OCI-LY1 (cell line): ENCODE measurements at regions not wholly inside any gene's neighbourhood (a gene's known extent, or its start where the extent isn't known, plus 50 kb on each side); places are given as distances from the start of the nearest gene placed in this dataset.

Experiments
- H2AFZ ChIP-seq: fragments of 200-600 bp; sonication (generic), shearing (Covaris generic); 2 replicates; pipeline ENCODE4 v1.6.0; 2014; ENCODE audit warnings: antibody characterized with exemption, mild to moderate bottlenecking, low read length
- H3F3A ChIP-seq: fragments of 200-600 bp; sonication (generic), shearing (Covaris generic); 2 replicates; pipeline ENCODE4 v1.6.0; 2014; ENCODE audit warnings: mild to moderate bottlenecking, antibody characterized with exemption, low read length, moderate library complexity; ENCODE audit not compliant: insufficient read depth
- H3K27ac ChIP-seq: fragments of 200-600 bp; sonication (generic); 2 replicates; pipeline ENCODE4 v1.5.1; 2014; ENCODE audit warnings: low read length, mixed run types, mild to moderate bottlenecking, low read depth; ENCODE audit not compliant: poor library complexity, severe bottlenecking
- H3K27me3 ChIP-seq: fragments of 200-600 bp; sonication (generic); 2 replicates; pipeline ENCODE4 v1.6.0; 2014; ENCODE audit warnings: antibody characterized with exemption, mild to moderate bottlenecking, low read length, moderate library complexity; ENCODE audit not compliant: insufficient read depth
- H3K36me3 ChIP-seq: fragments of 200-600 bp; sonication (generic); 2 replicates; pipeline ENCODE4 v1.6.1; 2014; ENCODE audit warnings: mild to moderate bottlenecking, antibody characterized with exemption, low read length, moderate library complexity, mixed read lengths; ENCODE audit not compliant: insufficient read depth
- H3K4me1 ChIP-seq: fragments of 200-600 bp; sonication (generic); 2 replicates; pipeline ENCODE4 v1.5.1; 2014; ENCODE audit warnings: mild to moderate bottlenecking, low read length, moderate library complexity; ENCODE audit not compliant: insufficient read depth, severe bottlenecking
- H3K4me2 ChIP-seq: fragments of 200-600 bp; sonication (generic), shearing (Covaris generic); 2 replicates; pipeline ENCODE4 v1.6.1; 2014; ENCODE audit warnings: low read length
- H3K4me3 ChIP-seq: fragments of 200-600 bp; sonication (generic); 2 replicates; pipeline ENCODE4 v1.5.1; 2014; ENCODE audit warnings: low read length, low read depth, mild to moderate bottlenecking, mixed read lengths; ENCODE audit not compliant: poor library complexity, severe bottlenecking
- H3K79me2 ChIP-seq: fragments of 200-600 bp; shearing (Covaris generic); 2 replicates; pipeline ENCODE4 v1.6.1; 2016; ENCODE audit warnings: mixed run types, low read length, mixed read lengths; ENCODE audit not compliant: insufficient read depth
- H3K9ac ChIP-seq: fragments of 200-600 bp; sonication (generic), shearing (Covaris generic); 2 replicates; pipeline ENCODE4 v1.6.1; 2014; ENCODE audit warnings: mild to moderate bottlenecking, low read length, mixed read lengths
- H3K9me2 ChIP-seq: fragments of 200-600 bp; sonication (generic), shearing (Covaris generic); 2 replicates; pipeline ENCODE4 v1.6.1; 2014; ENCODE audit warnings: low read depth, mild to moderate bottlenecking, low read length, mixed read lengths
- H3K9me3 ChIP-seq: fragments of 200-600 bp; shearing (Covaris generic); 2 replicates; pipeline ENCODE4 v1.6.1; 2014; ENCODE audit warnings: low read length, mixed read lengths
- H4K20me1 ChIP-seq: fragments of 200-600 bp; sonication (generic), shearing (Covaris generic); 2 replicates; pipeline ENCODE4 v1.6.0; 2016; ENCODE audit warnings: mild to moderate bottlenecking, low read length; ENCODE audit not compliant: insufficient read depth
- CTCF ChIP-seq: fragments of 200-600 bp; sonication (generic), shearing (Covaris generic); IDR thresholded peaks from 2 replicates; pipeline ENCODE4 v1.5.1; 2017; ENCODE audit warnings: mild to moderate bottlenecking, antibody characterized with exemption, low read length, moderate library complexity, mixed read lengths
- EZH2 ChIP-seq: fragments of 200-600 bp; sonication (generic), shearing (Covaris generic); IDR thresholded peaks from 2 replicates; pipeline ENCODE4 v1.8.0; 2017; ENCODE audit warnings: borderline replicate concordance, mixed run types, mild to moderate bottlenecking, antibody characterized with exemption, low read length, moderate library complexity, mixed read lengths

GRCh38 chr2:129068543-129068942, 749.9 kb upstream of the HS6ST1 start:
- Histone ChIP-seq H2AFZ (no peak overlapping the region), H3K9me3 (no peaks in the 10 kb centered on the region), H3K4me2 (no peak overlapping the region), H3K4me3 (no peak overlapping the region), H3K36me3 (no peaks in the 10 kb centered on the region), H3K4me1 (no peaks in the 10 kb centered on the region), H3K27ac (no peak overlapping the region), H3F3A (no peaks in the 10 kb centered on the region), H3K9ac (no peak overlapping the region), H3K79me2 (no peaks in the 10 kb centered on the region), H3K9me2 (no peaks in the 10 kb centered on the region), H4K20me1 (no peaks in the 10 kb centered on the region), H3K27me3 (no peaks in the 10 kb centered on the region)
- TF ChIP-seq EZH2 (no peak), CTCF (no peak)

GRCh38 chr2:129069875-129070594, 751.4 kb upstream of the HS6ST1 start:
- Histone ChIP-seq H3K79me2 (no peaks in the 10 kb centered on the region), H3K4me3 (no peak overlapping the region), H3K4me1 (no peaks in the 10 kb centered on the region), H3K9ac (no peak overlapping the region), H3K36me3 (no peaks in the 10 kb centered on the region), H3K9me3 (no peaks in the 10 kb centered on the region), H3K27me3 (no peaks in the 10 kb centered on the region), H2AFZ (no peak overlapping the region), H4K20me1 (no peaks in the 10 kb centered on the region), H3F3A (no peaks in the 10 kb centered on the region), H3K27ac (no peak overlapping the region), H3K4me2 (no peak overlapping the region), H3K9me2 (no peaks in the 10 kb centered on the region)
- no peak for TF ChIP-seq EZH2
- no peak for TF ChIP-seq CTCF

- Histone ChIP-seq H2AFZ (no peak overlapping the region), H3K9me2 (no peaks in the 10 kb centered on the region), H3K36me3 (no peaks in the 10 kb centered on the region), H3K79me2 (no peaks in the 10 kb centered on the region), H3K27ac (no peak overlapping the region), H3F3A (no peaks in the 10 kb centered on the region), H3K9me3 (no peaks in the 10 kb centered on the region), H3K4me1 (no peaks in the 10 kb centered on the region), H3K4me2 (no peak overlapping the region), H4K20me1 (no peaks in the 10 kb centered on the region), H3K9ac (no peak overlapping the region), H3K27me3 (no peaks in the 10 kb centered on the region), H3K4me3 (no peak overlapping the region)
- no peak for TF ChIP-seq CTCF
- TF ChIP-seq EZH2 = no peak
Observed at GRCh38 chr2:129070663-129071062, 752.0 kb upstream of the HS6ST1 start.
